ENCODE measurements at regions not wholly inside any gene's neighbourhood (a gene's known extent, or its start where the extent isn't known, plus 50 kb on each side); places are given as distances from the start of the nearest gene placed in this dataset.

DNA sequence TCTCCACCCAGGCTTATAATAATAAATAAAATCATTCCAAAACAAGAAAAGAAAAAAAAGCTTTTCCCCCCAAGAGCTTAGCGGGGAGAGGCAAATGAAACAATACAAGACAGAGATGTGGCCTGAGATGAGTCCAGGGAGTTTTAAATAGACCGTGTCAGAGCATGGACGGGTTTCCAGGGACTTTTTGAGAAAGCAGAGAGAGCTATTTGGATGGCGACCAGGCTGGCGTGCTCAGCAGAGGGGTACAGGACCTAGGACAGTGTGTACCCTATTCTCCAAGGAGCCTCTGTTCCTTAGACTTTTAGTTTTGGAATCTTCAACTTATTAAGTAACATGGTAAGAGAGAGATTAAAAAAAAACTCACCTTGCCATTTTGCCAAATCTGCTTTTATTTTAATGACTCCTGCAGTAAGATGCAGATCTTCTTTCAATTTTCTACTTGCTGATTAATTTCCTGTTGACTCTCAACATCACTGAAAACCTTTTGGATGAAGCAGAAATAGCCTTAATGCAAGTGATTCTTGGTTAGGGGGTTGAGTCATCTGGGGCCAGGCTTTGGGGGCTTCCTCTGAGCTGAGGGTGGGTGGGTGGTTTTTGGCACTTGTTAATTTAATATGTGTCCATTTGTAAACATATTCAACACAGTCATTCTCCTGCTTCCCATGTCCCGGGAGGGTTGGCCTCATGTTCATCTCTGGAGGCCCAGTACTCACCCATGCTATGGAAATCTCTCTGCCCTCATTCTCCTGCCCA is 49.6 kb upstream of the OSMR start:
- Histone ChIP-seq H3K9ac (no peak overlapping the region), H3K9me3 (ENCODE audit: low read depth) (no peaks in the 10 kb centered on the region), H3K79me2 (ENCODE audit: low read depth) (no peaks in the 10 kb centered on the region), H3K4me3 (no peak overlapping the region), H3F3A (ENCODE audit: low read depth) (no peaks in the 10 kb centered on the region), H3K27me3 (no peaks in the 10 kb centered on the region), H3K36me3 (no peaks in the 10 kb centered on the region), H3K27ac (no peak overlapping the region), H4K20me1 (ENCODE audit: low read depth) (no peaks in the 10 kb centered on the region), H3K4me2 (no peak overlapping the region), H2AFZ (replicated peaks) (no peak overlapping the region), H3K4me1 (no peaks in the 10 kb centered on the region)
- no peaks in the 10 kb centered on the region for H3K36me3 Mint-ChIP-seq
- TF ChIP-seq, protein P1, sequence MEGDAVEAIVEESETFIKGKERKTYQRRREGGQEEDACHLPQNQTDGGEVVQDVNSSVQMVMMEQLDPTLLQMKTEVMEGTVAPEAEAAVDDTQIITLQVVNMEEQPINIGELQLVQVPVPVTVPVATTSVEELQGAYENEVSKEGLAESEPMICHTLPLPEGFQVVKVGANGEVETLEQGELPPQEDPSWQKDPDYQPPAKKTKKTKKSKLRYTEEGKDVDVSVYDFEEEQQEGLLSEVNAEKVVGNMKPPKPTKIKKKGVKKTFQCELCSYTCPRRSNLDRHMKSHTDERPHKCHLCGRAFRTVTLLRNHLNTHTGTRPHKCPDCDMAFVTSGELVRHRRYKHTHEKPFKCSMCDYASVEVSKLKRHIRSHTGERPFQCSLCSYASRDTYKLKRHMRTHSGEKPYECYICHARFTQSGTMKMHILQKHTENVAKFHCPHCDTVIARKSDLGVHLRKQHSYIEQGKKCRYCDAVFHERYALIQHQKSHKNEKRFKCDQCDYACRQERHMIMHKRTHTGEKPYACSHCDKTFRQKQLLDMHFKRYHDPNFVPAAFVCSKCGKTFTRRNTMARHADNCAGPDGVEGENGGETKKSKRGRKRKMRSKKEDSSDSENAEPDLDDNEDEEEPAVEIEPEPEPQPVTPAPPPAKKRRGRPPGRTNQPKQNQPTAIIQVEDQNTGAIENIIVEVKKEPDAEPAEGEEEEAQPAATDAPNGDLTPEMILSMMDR (IDR thresholded peaks at IDR 0.05): no peak
- TF ChIP-seq EZH2 (IDR thresholded peaks at IDR 0.05): no peak
- H3K27ac Mint-ChIP-seq: no peak overlapping the region
- no peak for DNase-seq (ENCODE audit: low spot score)
- H3K27me3 Mint-ChIP-seq (ENCODE audit: insufficient read depth, low read depth): peaks cover 3% of the 10 kb centered on the region
- no peaks in the 10 kb centered on the region for H3K4me1 Mint-ChIP-seq
- no peaks in the 10 kb centered on the region for H3K9me3 Mint-ChIP-seq
- H3K4me3 Mint-ChIP-seq: no peak overlapping the region

Data from neural progenitor cell (in vitro differentiated cells).